ENCODE measurements at regions not wholly inside any gene's neighbourhood (a gene's known extent, or its start where the extent isn't known, plus 50 kb on each side); places are given as distances from the start of the nearest gene placed in this dataset.

DNA sequence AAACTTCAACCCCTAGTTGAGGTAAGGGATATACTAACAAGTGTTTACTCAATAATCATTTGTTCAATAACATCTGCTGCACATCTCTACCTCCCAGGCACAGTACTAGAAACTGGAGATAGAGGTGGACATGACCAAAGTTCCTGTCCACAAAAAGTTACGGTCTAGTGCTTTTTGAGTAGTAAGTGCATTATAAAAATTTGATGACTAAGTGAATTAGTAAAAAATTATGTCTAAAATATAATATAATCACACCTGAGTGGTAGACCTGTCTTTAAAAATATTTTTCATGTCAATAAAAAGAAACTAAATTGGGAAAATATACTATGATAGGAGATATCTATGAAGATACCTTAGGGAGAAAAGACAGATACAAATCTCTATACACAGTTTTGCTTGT lies 121.5 kb upstream of the FHIT start:
- TF ChIP-seq, protein P1, sequence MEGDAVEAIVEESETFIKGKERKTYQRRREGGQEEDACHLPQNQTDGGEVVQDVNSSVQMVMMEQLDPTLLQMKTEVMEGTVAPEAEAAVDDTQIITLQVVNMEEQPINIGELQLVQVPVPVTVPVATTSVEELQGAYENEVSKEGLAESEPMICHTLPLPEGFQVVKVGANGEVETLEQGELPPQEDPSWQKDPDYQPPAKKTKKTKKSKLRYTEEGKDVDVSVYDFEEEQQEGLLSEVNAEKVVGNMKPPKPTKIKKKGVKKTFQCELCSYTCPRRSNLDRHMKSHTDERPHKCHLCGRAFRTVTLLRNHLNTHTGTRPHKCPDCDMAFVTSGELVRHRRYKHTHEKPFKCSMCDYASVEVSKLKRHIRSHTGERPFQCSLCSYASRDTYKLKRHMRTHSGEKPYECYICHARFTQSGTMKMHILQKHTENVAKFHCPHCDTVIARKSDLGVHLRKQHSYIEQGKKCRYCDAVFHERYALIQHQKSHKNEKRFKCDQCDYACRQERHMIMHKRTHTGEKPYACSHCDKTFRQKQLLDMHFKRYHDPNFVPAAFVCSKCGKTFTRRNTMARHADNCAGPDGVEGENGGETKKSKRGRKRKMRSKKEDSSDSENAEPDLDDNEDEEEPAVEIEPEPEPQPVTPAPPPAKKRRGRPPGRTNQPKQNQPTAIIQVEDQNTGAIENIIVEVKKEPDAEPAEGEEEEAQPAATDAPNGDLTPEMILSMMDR (conservative IDR thresholded peaks at IDR 0.05; ENCODE audit: low read length): no peak
- TF ChIP-seq EZH2phosphoT487 (IDR thresholded peaks at IDR 0.05; ENCODE audit: borderline replicate concordance, low read depth, low read length): no peak
